ENCODE measurements at regions not wholly inside any gene's neighbourhood (a gene's known extent, or its start where the extent isn't known, plus 50 kb on each side); places are given as distances from the start of the nearest gene placed in this dataset.

DNA sequence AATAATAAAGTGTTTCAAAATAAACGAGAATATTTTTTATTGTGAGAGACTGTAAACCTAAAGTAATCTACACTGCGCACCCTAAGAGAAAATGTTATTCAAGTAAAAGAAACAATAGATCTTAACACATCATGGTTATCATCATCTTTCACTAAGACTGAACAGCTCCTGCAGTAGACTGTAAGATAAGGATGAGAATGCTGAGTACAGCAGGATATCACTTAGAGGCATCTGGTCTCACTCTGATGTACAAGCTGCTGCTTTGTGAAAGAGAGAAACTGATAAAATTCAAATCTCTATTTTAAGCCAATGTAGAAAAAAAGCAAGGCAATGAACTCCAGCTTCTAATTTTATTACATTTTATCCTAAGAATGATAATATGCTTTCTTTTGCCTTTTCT is 261.7 kb upstream of the HTR2A start:
- no peaks in the 10 kb centered on the region for H3K36me3 ChIP-seq (replicated peaks in 1 of 2; ENCODE audit: insufficient read depth in 1 of 2, low read depth in 2 of 2)
- DNase-seq, result no peak
- no peak for TF ChIP-seq POLR2A (IDR thresholded peaks at IDR 0.05)
- TF ChIP-seq, protein P1, sequence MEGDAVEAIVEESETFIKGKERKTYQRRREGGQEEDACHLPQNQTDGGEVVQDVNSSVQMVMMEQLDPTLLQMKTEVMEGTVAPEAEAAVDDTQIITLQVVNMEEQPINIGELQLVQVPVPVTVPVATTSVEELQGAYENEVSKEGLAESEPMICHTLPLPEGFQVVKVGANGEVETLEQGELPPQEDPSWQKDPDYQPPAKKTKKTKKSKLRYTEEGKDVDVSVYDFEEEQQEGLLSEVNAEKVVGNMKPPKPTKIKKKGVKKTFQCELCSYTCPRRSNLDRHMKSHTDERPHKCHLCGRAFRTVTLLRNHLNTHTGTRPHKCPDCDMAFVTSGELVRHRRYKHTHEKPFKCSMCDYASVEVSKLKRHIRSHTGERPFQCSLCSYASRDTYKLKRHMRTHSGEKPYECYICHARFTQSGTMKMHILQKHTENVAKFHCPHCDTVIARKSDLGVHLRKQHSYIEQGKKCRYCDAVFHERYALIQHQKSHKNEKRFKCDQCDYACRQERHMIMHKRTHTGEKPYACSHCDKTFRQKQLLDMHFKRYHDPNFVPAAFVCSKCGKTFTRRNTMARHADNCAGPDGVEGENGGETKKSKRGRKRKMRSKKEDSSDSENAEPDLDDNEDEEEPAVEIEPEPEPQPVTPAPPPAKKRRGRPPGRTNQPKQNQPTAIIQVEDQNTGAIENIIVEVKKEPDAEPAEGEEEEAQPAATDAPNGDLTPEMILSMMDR (IDR thresholded peaks at IDR 0.05), result no peak
- WGBS, 2 donors, result 72 to 75% methylated on average over 2 of the region's 2 CpGs
- ATAC-seq, result no peak
- no peaks in the 10 kb centered on the region for H3K4me1 ChIP-seq
- H3K27me3 ChIP-seq, result no peaks in the 10 kb centered on the region
- H3K27ac ChIP-seq, result no peak overlapping the region
- H3K4me3 ChIP-seq, result no peak overlapping the region
- intact Hi-C loops (cut with DNase I), result no loop called here
- no peaks in the 10 kb centered on the region for H3K9me3 ChIP-seq

DNA sequence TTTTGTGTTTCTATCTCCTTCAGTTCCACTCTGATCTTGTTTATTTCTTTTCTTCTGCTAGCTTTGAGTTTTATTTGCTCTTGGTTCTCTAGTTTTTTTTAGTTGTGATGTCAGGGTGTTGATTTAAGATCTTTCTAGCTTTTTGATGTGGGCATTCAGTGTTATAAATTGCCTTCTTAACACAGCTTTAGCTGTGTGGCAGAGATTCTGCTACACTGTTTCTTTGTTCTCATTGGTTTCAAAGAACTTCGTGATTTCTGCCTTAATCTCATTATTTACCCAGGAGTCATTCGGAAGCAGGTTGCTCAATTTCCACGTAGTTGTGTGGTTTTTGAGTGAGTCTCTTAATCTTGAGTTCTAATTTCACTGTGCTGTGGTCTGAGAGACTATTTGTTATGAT is 251.7 kb upstream of the HTR2A start:
- DNase-seq (no peak), ATAC-seq (no peak)
- Histone ChIP-seq H3K36me3 (replicated peaks in 1 of 2; ENCODE audit: insufficient read depth in 1 of 2, low read depth in 2 of 2) (no peaks in the 10 kb centered on the region), H3K27ac (no peak overlapping the region), H3K4me1 (peaks cover 21% of the 10 kb centered on the region), H3K9me3 (no peaks in the 10 kb centered on the region), H3K27me3 (no peaks in the 10 kb centered on the region), H3K4me3 (no peak overlapping the region)
- TF ChIP-seq, protein P1 (IDR thresholded peaks at IDR 0.05), result no peak
- TF ChIP-seq POLR2A (IDR thresholded peaks at IDR 0.05), result no peak
- 9 to 18% methylated on average over 3 of the region's 3 CpGs for WGBS, 2 donors
- intact Hi-C loops (cut with DNase I), result no loop called here

DNA sequence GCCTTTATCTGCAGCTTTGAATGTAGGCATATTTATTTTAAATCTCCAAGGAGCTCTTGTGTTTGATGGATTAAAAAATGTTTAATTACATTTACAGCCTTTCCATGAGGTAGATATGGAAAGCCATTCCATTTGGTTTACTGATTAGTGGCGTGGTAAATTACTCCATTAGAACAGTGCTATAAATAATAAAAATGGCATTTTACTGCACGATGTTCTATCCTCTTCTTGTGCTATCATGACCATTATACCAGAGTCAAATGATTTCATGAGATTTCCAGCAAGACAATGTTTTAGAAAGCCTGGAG is 250.9 kb upstream of the HTR2A start:
- intact Hi-C loops (cut with DNase I), result no loop called here
- DNase-seq (no peak), ATAC-seq (no peak)
- no peak overlapping the region for H3K27ac ChIP-seq
- H3K27me3 ChIP-seq, result no peaks in the 10 kb centered on the region
- H3K4me3 ChIP-seq, result no peak overlapping the region
- H3K4me1 ChIP-seq, result peaks cover 21% of the 10 kb centered on the region
- no peaks in the 10 kb centered on the region for H3K36me3 ChIP-seq (replicated peaks in 1 of 2; ENCODE audit: insufficient read depth in 1 of 2, low read depth in 2 of 2)
- 45 to 63% methylated on average over 2 of the region's 2 CpGs for WGBS, 2 donors
- TF ChIP-seq POLR2A (IDR thresholded peaks at IDR 0.05), result no peak
- TF ChIP-seq, protein P1 (IDR thresholded peaks at IDR 0.05), result no peak
- no peaks in the 10 kb centered on the region for H3K9me3 ChIP-seq

DNA sequence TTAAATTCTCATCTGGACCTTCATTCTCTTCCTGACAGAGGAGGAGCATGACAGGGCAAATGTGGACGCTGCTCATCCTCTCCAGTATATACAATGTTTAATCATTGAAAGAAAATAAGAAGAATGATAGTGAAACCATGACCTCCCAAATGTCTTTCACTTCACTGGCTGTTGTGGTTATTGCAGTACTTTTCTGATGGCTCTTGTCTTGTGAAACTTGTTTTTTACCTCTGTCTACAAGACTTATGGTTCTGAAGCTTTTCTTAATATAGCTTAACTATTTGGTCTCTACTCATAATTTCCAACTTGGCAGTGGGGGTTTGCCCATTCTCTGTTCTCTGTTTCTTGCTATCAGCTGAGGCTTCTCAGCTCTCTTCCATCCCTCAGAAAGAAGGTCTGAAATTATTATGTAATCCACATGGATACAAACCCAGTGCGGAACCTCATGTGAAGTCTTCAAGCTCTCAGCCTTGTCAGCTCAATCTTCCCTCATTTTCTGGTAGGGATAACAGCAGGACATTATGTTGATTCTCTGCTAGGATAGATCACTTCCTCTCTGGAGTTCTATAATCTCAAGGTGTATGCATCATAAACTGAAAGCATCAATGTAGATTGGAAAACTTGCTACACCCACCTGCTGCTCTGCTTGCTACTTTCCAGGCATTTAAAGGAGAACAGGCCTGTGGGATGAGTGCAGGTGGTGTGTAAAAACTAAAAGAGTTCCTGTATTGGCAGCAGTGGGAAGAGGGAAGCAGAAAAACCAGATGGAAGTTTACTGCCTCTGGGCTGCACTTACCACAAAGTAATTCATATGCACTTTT is 250.3 kb upstream of the HTR2A start:
- no peaks in the 10 kb centered on the region for H3K36me3 ChIP-seq (replicated peaks in 1 of 2; ENCODE audit: insufficient read depth in 1 of 2, low read depth in 2 of 2)
- no peak for TF ChIP-seq POLR2A (IDR thresholded peaks at IDR 0.05)
- TF ChIP-seq, protein P1 (IDR thresholded peaks at IDR 0.05), result no peak
- no peak for ATAC-seq
- no peaks in the 10 kb centered on the region for H3K9me3 ChIP-seq
- H3K4me1 ChIP-seq, result peaks cover 25% of the 10 kb centered on the region
- H3K4me3 ChIP-seq, result no peak overlapping the region
- no peaks in the 10 kb centered on the region for H3K27me3 ChIP-seq
- WGBS, 2 donors, result 91 to 94% methylated on average over 2 of the region's 2 CpGs
- DNase-seq, result no peak
- intact Hi-C loops (cut with DNase I), result no loop called here
- H3K27ac ChIP-seq, result no peak overlapping the region

DNA sequence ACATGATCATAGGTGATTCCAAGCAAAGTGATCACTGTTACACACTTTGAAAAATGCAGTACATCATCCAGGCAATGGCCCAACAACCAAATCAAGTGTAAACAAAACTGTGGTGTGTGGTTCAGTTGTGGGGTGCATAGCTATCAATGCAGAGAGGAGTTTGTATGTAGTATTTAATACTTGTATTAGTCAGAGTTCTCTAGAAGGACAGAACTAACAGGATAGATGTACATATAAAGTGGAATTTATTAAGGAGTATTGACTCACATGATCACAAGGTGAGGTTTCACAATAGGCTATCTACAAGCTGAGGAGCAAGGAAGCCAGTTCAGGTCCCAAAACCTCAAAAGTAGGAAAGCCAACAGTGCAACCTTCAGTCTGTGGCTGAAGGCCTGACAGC is 249.3 kb upstream of the HTR2A start:
- no peaks in the 10 kb centered on the region for H3K36me3 ChIP-seq (replicated peaks in 1 of 2; ENCODE audit: insufficient read depth in 1 of 2, low read depth in 2 of 2)
- no peak for ATAC-seq
- H3K27ac ChIP-seq, result no peak overlapping the region
- intact Hi-C loops (cut with DNase I), result no loop called here
- H3K27me3 ChIP-seq, result no peaks in the 10 kb centered on the region
- TF ChIP-seq, protein P1 (IDR thresholded peaks at IDR 0.05), result no peak
- no peak for TF ChIP-seq POLR2A (IDR thresholded peaks at IDR 0.05)
- no peaks in the 10 kb centered on the region for H3K9me3 ChIP-seq
- peaks cover 26% of the 10 kb centered on the region for H3K4me1 ChIP-seq
- DNase-seq, result no peak
- no peak overlapping the region for H3K4me3 ChIP-seq
